Retinal pigment epithelial cell (primary cell): ENCODE measurements at regions not wholly inside any gene's neighbourhood (a gene's known extent, or its start where the extent isn't known, plus 50 kb on each side); places are given as distances from the start of the nearest gene placed in this dataset.

Experiments
- DNase-seq: peaks from one replicate; pipeline ENCODE4 v3.0.0-alpha.2; 2010; ENCODE audit warnings: low read depth
- H3K4me3 ChIP-seq: 2 replicates; pipeline ENCODE4 v1.5.1; 2011; ENCODE audit warnings: mild to moderate bottlenecking, low read length, control low read depth, moderate library complexity
- CTCF ChIP-seq: conservative IDR thresholded peaks from 2 replicates; pipeline ENCODE4 v1.5.1; 2011; ENCODE audit warnings: low read depth, low read length, control low read depth, inconsistent platforms

- TF ChIP-seq CTCF, result peak; percentile 31
Observed at GRCh38 chr2:177056481-177056929, 156.1 kb upstream of the HNRNPA3 start.

GRCh38 chr2:177058747-177059146 is 153.8 kb upstream of the HNRNPA3 start:
- no peak for TF ChIP-seq CTCF
- DNase-seq, result no peak
- no peak overlapping the region for H3K4me3 ChIP-seq

More at GRCh38 chr2:177056481-177056929, 156.1 kb upstream of the HNRNPA3 start:
- no peak for DNase-seq
- H3K4me3 ChIP-seq, result no peak overlapping the region

GRCh38 chr2:177059293-177059692 is 153.3 kb upstream of the HNRNPA3 start:
- DNase-seq, result no peak
- no peak for TF ChIP-seq CTCF

GRCh38 chr2:177063331-177063730 is 149.3 kb upstream of the HNRNPA3 start:
- no peak for DNase-seq
- TF ChIP-seq CTCF, result no peak
- H3K4me3 ChIP-seq, result no peak overlapping the region

More at GRCh38 chr2:177059293-177059692, 153.3 kb upstream of the HNRNPA3 start:
- no peak overlapping the region for H3K4me3 ChIP-seq

- no peak overlapping the region for H3K4me3 ChIP-seq
- no peak for TF ChIP-seq CTCF
- no peak for DNase-seq
Observed at GRCh38 chr2:177064422-177064821, 148.2 kb upstream of the HNRNPA3 start.

GRCh38 chr2:177068967-177069366 is 143.6 kb upstream of the HNRNPA3 start:
- no peak for TF ChIP-seq CTCF
- no peak for DNase-seq
- no peak overlapping the region for H3K4me3 ChIP-seq

- no peak overlapping the region for H3K4me3 ChIP-seq
- DNase-seq, result peak; percentile 94
- no peak for TF ChIP-seq CTCF
Observed at GRCh38 chr2:177072090-177072489, 140.5 kb upstream of the HNRNPA3 start.
